ENCODE measurements at regions not wholly inside any gene's neighbourhood (a gene's known extent, or its start where the extent isn't known, plus 50 kb on each side); places are given as distances from the start of the nearest gene placed in this dataset.

DNA sequence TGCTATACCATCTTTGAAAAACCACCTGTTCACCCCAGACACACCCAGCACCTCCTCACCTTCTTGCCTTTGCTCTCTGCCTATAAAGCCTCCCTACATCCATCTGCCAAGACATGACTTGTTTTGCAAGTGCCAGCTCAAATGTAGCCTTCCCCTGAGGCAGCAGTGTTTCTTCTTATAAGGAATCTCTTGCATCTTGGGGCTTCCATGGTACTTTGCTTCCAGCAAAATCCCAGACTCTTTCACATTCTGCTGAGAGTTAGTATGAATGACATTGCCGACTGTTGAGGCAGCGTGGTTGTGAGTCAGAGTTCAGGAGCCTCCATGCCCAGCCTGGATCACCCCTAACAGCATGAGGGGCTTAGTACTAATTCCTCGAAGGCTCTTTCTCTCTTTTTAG lies 217.4 kb upstream of the RUNX1 start (continued):
- TF ChIP-seq PPARA (CRISPR knock-in tag; IDR thresholded peaks at IDR 0.05; ENCODE audit: borderline replicate concordance) = no peak
- TF ChIP-seq, protein P1, sequence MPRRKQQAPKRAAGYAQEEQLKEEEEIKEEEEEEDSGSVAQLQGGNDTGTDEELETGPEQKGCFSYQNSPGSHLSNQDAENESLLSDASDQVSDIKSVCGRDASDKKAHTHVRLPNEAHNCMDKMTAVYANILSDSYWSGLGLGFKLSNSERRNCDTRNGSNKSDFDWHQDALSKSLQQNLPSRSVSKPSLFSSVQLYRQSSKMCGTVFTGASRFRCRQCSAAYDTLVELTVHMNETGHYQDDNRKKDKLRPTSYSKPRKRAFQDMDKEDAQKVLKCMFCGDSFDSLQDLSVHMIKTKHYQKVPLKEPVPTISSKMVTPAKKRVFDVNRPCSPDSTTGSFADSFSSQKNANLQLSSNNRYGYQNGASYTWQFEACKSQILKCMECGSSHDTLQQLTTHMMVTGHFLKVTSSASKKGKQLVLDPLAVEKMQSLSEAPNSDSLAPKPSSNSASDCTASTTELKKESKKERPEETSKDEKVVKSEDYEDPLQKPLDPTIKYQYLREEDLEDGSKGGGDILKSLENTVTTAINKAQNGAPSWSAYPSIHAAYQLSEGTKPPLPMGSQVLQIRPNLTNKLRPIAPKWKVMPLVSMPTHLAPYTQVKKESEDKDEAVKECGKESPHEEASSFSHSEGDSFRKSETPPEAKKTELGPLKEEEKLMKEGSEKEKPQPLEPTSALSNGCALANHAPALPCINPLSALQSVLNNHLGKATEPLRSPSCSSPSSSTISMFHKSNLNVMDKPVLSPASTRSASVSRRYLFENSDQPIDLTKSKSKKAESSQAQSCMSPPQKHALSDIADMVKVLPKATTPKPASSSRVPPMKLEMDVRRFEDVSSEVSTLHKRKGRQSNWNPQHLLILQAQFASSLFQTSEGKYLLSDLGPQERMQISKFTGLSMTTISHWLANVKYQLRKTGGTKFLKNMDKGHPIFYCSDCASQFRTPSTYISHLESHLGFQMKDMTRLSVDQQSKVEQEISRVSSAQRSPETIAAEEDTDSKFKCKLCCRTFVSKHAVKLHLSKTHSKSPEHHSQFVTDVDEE (CRISPR knock-in tag; IDR thresholded peaks at IDR 0.05) = no peak

DNA sequence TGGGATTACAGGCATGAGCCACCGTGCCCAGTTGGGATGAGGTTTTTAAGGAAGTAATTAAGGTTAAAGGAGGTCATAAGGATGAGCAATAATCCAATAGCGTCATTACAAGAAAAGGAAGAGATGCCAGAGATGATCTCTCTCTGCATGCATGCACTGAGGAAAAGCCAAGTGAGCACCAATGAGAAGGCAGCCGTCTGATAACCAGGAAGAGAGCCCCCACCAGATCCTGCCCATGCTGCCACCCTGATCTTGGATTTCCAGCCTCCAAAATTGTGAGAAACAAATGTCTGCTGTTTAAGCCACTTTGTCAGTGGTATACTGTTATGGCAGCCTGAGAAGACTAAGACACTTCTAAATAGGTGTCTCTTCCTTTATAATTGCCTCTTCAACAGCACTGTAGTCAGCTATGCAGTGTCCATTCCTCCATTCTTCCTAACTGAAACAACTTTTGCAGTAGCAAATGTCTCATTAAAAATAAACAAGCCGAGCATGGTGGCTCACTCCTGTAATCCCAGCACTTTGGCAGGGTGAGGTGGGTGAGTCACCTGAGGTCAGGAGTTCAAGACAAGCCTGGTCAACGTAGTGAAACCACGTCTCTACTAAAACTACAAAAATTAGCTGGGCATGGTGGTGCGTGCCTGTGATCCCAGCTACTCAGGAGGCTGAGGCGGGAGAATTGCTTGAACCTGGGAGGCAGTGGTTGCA lies 216.2 kb upstream of the RUNX1 start:
- no peak for ATAC-seq
- TF ChIP-seq, protein P2, sequence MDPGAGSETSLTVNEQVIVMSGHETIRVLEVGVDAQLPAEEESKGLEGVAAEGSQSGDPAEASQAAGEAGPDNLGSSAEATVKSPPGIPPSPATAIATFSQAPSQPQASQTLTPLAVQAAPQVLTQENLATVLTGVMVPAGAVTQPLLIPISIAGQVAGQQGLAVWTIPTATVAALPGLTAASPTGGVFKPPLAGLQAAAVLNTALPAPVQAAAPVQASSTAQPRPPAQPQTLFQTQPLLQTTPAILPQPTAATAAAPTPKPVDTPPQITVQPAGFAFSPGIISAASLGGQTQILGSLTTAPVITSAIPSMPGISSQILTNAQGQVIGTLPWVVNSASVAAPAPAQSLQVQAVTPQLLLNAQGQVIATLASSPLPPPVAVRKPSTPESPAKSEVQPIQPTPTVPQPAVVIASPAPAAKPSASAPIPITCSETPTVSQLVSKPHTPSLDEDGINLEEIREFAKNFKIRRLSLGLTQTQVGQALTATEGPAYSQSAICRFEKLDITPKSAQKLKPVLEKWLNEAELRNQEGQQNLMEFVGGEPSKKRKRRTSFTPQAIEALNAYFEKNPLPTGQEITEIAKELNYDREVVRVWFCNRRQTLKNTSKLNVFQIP (CRISPR knock-in tag; IDR thresholded peaks at IDR 0.05; ENCODE audit: borderline replicate concordance, low read depth) = no peak
- TF ChIP-seq, protein P3, sequence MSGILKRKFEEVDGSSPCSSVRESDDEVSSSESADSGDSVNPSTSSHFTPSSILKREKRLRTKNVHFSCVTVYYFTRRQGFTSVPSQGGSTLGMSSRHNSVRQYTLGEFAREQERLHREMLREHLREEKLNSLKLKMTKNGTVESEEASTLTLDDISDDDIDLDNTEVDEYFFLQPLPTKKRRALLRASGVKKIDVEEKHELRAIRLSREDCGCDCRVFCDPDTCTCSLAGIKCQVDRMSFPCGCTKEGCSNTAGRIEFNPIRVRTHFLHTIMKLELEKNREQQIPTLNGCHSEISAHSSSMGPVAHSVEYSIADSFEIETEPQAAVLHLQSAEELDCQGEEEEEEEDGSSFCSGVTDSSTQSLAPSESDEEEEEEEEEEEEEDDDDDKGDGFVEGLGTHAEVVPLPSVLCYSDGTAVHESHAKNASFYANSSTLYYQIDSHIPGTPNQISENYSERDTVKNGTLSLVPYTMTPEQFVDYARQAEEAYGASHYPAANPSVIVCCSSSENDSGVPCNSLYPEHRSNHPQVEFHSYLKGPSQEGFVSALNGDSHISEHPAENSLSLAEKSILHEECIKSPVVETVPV (CRISPR knock-in tag; IDR thresholded peaks at IDR 0.05) = no peak
- no peak for TF ChIP-seq TOX (CRISPR knock-in tag; IDR thresholded peaks at IDR 0.05; ENCODE audit: borderline replicate concordance)
- no peak for TF ChIP-seq TCF4 (CRISPR knock-in tag; IDR thresholded peaks at IDR 0.05; ENCODE audit: borderline replicate concordance)
- no peak for TF ChIP-seq RARB (CRISPR knock-in tag; IDR thresholded peaks at IDR 0.05)
- no peak for TF ChIP-seq PPARA (CRISPR knock-in tag; IDR thresholded peaks at IDR 0.05; ENCODE audit: borderline replicate concordance)
- no peak for TF ChIP-seq ZFP3 (CRISPR knock-in tag; IDR thresholded peaks at IDR 0.05)
- TF ChIP-seq, protein P4, sequence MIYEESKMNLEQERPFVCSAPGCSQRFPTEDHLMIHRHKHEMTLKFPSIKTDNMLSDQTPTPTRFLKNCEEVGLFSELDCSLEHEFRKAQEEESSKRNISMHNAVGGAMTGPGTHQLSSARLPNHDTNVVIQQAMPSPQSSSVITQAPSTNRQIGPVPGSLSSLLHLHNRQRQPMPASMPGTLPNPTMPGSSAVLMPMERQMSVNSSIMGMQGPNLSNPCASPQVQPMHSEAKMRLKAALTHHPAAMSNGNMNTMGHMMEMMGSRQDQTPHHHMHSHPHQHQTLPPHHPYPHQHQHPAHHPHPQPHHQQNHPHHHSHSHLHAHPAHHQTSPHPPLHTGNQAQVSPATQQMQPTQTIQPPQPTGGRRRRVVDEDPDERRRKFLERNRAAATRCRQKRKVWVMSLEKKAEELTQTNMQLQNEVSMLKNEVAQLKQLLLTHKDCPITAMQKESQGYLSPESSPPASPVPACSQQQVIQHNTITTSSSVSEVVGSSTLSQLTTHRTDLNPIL (CRISPR knock-in tag; IDR thresholded peaks at IDR 0.05; ENCODE audit: low read depth) = no peak
- TF ChIP-seq ZNF565 (CRISPR knock-in tag; conservative IDR thresholded peaks at IDR 0.05; ENCODE audit: low read depth) = no peak
- TF ChIP-seq ZFP30 (CRISPR knock-in tag; IDR thresholded peaks at IDR 0.05) = no peak
- no peak for TF ChIP-seq GLIS3 (CRISPR knock-in tag; IDR thresholded peaks at IDR 0.05)

DNA sequence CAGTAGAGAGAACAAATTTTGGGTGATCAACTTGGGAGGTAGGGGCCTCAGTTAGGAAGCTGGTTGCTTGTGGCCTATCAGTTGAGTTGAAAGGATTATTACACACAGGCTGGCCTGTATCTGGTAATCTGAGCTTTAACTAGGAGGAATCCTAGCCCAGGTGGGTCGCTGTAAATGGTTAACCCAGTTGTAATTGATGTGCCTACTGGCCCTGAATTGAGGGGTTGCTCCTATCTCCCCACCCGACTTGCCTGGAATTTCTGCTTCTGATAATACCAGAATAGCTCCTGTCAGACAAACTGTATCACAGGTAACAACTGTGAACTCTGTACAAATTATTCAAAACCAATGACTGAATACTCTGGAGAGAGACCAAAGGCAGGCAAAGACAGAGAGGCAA lies 210.4 kb upstream of the RUNX1 start:
- no peak for ATAC-seq
- TF ChIP-seq, protein P2 (CRISPR knock-in tag; IDR thresholded peaks at IDR 0.05; ENCODE audit: borderline replicate concordance, low read depth) = no peak
- TF ChIP-seq, protein P1 (CRISPR knock-in tag; IDR thresholded peaks at IDR 0.05) = no peak
- TF ChIP-seq, protein P4 (CRISPR knock-in tag; IDR thresholded peaks at IDR 0.05; ENCODE audit: low read depth) = no peak
- no peak for TF ChIP-seq BACH2 (CRISPR knock-in tag; IDR thresholded peaks at IDR 0.05; ENCODE audit: borderline replicate concordance)
- TF ChIP-seq SNAI2 (CRISPR knock-in tag; IDR thresholded peaks at IDR 0.05) = no peak
- no peak for TF ChIP-seq ZNF8 (CRISPR knock-in tag; IDR thresholded peaks at IDR 0.05)
- TF ChIP-seq, protein P3 (CRISPR knock-in tag; IDR thresholded peaks at IDR 0.05) = no peak
- TF ChIP-seq ZNF565 (CRISPR knock-in tag; conservative IDR thresholded peaks at IDR 0.05; ENCODE audit: low read depth) = no peak
- TF ChIP-seq ZNF70 (CRISPR knock-in tag; IDR thresholded peaks at IDR 0.05) = no peak
- no peak for TF ChIP-seq CSDC2 (CRISPR knock-in tag; IDR thresholded peaks at IDR 0.05)
- TF ChIP-seq, protein P5, sequence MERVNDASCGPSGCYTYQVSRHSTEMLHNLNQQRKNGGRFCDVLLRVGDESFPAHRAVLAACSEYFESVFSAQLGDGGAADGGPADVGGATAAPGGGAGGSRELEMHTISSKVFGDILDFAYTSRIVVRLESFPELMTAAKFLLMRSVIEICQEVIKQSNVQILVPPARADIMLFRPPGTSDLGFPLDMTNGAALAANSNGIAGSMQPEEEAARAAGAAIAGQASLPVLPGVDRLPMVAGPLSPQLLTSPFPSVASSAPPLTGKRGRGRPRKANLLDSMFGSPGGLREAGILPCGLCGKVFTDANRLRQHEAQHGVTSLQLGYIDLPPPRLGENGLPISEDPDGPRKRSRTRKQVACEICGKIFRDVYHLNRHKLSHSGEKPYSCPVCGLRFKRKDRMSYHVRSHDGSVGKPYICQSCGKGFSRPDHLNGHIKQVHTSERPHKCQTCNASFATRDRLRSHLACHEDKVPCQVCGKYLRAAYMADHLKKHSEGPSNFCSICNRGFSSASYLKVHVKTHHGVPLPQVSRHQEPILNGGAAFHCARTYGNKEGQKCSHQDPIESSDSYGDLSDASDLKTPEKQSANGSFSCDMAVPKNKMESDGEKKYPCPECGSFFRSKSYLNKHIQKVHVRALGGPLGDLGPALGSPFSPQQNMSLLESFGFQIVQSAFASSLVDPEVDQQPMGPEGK (CRISPR knock-in tag; IDR thresholded peaks at IDR 0.05; ENCODE audit: borderline replicate concordance) = no peak
- TF ChIP-seq ISL1 (CRISPR knock-in tag; IDR thresholded peaks at IDR 0.05) = no peak
- TF ChIP-seq ZFP3 (CRISPR knock-in tag; IDR thresholded peaks at IDR 0.05) = no peak

All from SK-N-SH treated with all-trans-retinoic acid at 6 μM for 48 hours (cell line).